ENCODE measurements at regions not wholly inside any gene's neighbourhood (a gene's known extent, or its start where the extent isn't known, plus 50 kb on each side); places are given as distances from the start of the nearest gene placed in this dataset.

DNA sequence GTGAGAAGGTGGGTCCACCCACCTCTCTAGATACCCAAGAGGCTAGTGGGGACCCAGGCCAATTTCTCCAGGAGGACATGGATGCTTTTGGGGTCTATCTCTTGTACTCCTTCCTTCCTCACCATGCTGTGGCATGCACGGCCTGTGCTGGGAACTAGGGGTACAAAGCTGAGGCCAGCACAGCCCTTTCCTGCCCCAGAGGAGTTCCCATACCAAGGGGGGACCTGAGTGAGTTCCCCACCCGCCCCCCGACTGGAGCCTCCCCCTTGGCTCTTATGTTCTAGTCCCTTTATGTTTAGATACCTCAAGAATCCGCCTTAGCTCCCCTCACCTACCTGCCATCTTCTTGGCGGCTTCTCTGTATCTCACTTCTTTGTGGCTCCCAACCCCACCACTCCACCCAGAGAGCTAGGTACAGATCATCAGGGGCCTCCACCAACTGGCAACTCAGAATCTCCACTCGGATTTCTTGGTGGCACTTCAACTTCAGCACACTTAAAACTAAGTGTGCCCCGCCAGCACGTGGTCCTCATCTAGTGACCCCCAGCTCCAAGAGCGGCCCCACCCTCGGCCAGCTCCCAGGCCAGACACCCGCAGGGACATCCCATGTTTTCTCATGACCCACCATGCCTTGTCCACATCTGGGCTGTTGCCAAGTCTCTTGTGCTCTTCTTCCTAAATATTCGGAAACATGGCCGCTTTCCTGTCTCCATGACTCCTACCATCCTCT, 115.2 kb upstream of the RTL1 start:
- no peak for TF ChIP-seq CTCF (IDR thresholded peaks at IDR 0.05)
- TF ChIP-seq EP300 (IDR thresholded peaks at IDR 0.05), result no peak
- no peak for TF ChIP-seq POLR2AphosphoS5 (IDR thresholded peaks at IDR 0.05)
- TF ChIP-seq POLR2A (IDR thresholded peaks at IDR 0.05), result no peak
